Osteoblast (primary cell): ENCODE measurements at regions not wholly inside any gene's neighbourhood (a gene's known extent, or its start where the extent isn't known, plus 50 kb on each side); places are given as distances from the start of the nearest gene placed in this dataset.

ENCODE experiments used
- DNase-seq: peaks from one replicate; pipeline ENCODE4 v3.0.0; 2011; ENCODE audit warnings: low spot score, mixed read lengths; ENCODE audit not compliant: insufficient read length; ENCODE audit errors: missing footprints
- H2AFZ ChIP-seq: 2 replicates; pipeline ENCODE4 v1.6.0; 2011; ENCODE audit warnings: mild to moderate bottlenecking, low read length
- H3K27ac ChIP-seq: 2 replicates; pipeline ENCODE4 v1.5.1; 2011; ENCODE audit warnings: mild to moderate bottlenecking, low read depth, low read length, moderate library complexity
- H3K27me3 ChIP-seq: 2 replicates; pipeline ENCODE4 v1.6.0; 2012; ENCODE audit warnings: mild to moderate bottlenecking, control low read depth, inconsistent platforms, low read length, moderate library complexity; ENCODE audit not compliant: insufficient read depth
- H3K36me3 ChIP-seq: 2 replicates; pipeline ENCODE4 v1.5.1; 2011; ENCODE audit warnings: mild to moderate bottlenecking, low read length, control low read depth, moderate library complexity; ENCODE audit not compliant: insufficient read depth
- H3K4me1 ChIP-seq: 2 replicates; pipeline ENCODE4 v1.5.1; 2011; ENCODE audit warnings: mild to moderate bottlenecking, low read length, control low read depth, moderate library complexity; ENCODE audit not compliant: insufficient read depth
- H3K4me2 ChIP-seq: 2 replicates; pipeline ENCODE4 v1.6.0; 2011; ENCODE audit warnings: mild to moderate bottlenecking, low read length; ENCODE audit not compliant: insufficient read depth
- H3K4me3 ChIP-seq: fragments of 200-600 bp; sonication (generic); 3 replicates; pipeline ENCODE4 v1.5.1; 2012; ENCODE audit warnings: mild to moderate bottlenecking, low read length, inconsistent platforms; ENCODE audit not compliant: insufficient read depth
- H3K79me2 ChIP-seq: 2 replicates; pipeline ENCODE4 v1.6.0; 2012; ENCODE audit warnings: mild to moderate bottlenecking, low read length, control low read depth, inconsistent platforms; ENCODE audit not compliant: insufficient read depth
- H3K9me3 ChIP-seq: 2 replicates; pipeline ENCODE4 v1.5.1; 2011; ENCODE audit warnings: low read depth, low read length, control low read depth
- H4K20me1 ChIP-seq: 2 replicates; pipeline ENCODE4 v1.6.0; 2012; ENCODE audit warnings: mild to moderate bottlenecking, low read length, control low read depth; ENCODE audit not compliant: insufficient read depth
- TF ChIP-seq, protein P1 (sequence below): IDR thresholded peaks from 2 replicates; pipeline ENCODE4 v1.5.1; 2011; ENCODE audit warnings: mild to moderate bottlenecking, low read depth, low read length, moderate library complexity; ENCODE audit errors: extremely low read depth

DNA sequence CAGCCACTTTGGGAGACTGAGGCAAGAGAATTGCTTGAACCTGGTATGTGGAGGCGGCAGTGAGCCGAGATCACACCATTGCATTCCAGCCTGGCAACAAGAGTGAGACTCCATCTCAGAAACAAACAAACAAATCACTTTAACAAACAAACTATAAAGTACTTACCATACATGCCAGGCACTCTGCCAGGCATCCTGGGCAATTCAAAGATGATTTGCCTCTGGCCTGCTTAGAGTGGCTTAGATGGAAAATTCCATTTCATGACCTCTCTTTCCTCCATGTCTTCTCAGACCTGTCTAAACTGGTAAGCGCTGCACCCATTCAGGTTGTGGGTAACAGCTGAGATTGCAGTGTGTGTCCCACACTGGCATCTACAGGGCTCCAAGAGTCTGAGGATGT lies 273.2 kb downstream of the BCL2 start:
- Histone ChIP-seq H2AFZ (no peak overlapping the region), H3K36me3 (no peaks in the 10 kb centered on the region), H3K4me1 (no peaks in the 10 kb centered on the region), H3K27me3 (peaks cover 9% of the 10 kb centered on the region), H3K4me2 (no peak overlapping the region), H3K9me3 (no peaks in the 10 kb centered on the region), H4K20me1 (no peaks in the 10 kb centered on the region), H3K4me3 (no peak overlapping the region), H3K79me2 (no peaks in the 10 kb centered on the region), H3K27ac (no peak overlapping the region)
- TF ChIP-seq, protein P1, sequence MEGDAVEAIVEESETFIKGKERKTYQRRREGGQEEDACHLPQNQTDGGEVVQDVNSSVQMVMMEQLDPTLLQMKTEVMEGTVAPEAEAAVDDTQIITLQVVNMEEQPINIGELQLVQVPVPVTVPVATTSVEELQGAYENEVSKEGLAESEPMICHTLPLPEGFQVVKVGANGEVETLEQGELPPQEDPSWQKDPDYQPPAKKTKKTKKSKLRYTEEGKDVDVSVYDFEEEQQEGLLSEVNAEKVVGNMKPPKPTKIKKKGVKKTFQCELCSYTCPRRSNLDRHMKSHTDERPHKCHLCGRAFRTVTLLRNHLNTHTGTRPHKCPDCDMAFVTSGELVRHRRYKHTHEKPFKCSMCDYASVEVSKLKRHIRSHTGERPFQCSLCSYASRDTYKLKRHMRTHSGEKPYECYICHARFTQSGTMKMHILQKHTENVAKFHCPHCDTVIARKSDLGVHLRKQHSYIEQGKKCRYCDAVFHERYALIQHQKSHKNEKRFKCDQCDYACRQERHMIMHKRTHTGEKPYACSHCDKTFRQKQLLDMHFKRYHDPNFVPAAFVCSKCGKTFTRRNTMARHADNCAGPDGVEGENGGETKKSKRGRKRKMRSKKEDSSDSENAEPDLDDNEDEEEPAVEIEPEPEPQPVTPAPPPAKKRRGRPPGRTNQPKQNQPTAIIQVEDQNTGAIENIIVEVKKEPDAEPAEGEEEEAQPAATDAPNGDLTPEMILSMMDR = no peak
- no peak for DNase-seq

DNA sequence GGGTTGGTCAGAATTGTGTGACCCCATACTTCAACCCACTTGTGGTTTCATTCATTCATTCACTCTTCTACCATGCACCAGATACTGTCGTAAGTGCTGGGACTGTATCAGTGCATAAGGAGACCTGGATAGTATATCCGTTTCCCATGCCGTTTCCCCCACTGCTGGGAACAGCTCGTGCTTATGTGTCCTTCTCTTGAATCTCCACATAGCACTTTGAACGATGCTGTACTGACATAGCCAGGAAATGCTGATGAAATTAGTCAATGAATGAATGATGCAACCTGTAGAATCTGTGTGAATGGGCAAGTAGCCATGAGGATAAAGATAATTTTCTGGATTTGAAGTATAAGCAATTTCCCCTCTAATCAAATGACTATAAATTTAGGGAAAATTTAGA lies 276.1 kb downstream of the BCL2 start:
- no peaks in the 10 kb centered on the region for H3K79me2 ChIP-seq
- no peak overlapping the region for H2AFZ ChIP-seq
- H3K27me3 ChIP-seq = peaks cover 9% of the 10 kb centered on the region
- no peaks in the 10 kb centered on the region for H3K9me3 ChIP-seq
- no peak overlapping the region for H3K27ac ChIP-seq
- no peak overlapping the region for H3K4me3 ChIP-seq
- no peaks in the 10 kb centered on the region for H4K20me1 ChIP-seq
- H3K4me2 ChIP-seq = no peak overlapping the region
- no peaks in the 10 kb centered on the region for H3K4me1 ChIP-seq
- TF ChIP-seq, protein P1 = no peak
- no peak for DNase-seq
- no peaks in the 10 kb centered on the region for H3K36me3 ChIP-seq

DNA sequence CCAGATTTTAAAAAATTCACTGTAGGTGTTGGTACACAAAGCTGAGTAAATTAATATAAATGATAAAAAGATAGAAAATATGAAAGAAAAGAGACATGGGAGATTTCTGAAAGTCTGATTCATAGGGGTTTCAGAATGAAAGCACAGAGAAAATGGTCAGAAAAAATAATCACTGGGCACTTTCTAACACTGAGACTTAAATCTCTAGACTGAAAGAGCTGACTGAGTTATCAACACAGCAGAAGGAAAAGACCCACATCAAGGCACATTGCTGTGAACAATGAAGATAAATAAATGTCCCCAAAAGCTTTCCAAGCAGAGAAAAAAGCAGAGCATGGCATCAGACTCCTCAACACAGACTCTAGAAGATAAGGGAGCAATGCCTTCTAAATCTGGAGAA lies 277.2 kb downstream of the BCL2 start:
- no peak overlapping the region for H3K4me3 ChIP-seq
- no peak for DNase-seq
- H2AFZ ChIP-seq = no peak overlapping the region
- H3K36me3 ChIP-seq = no peaks in the 10 kb centered on the region
- no peaks in the 10 kb centered on the region for H3K4me1 ChIP-seq
- H4K20me1 ChIP-seq = no peaks in the 10 kb centered on the region
- H3K79me2 ChIP-seq = no peaks in the 10 kb centered on the region
- no peak overlapping the region for H3K27ac ChIP-seq
- TF ChIP-seq, protein P1 = no peak
- no peaks in the 10 kb centered on the region for H3K9me3 ChIP-seq
- no peak overlapping the region for H3K4me2 ChIP-seq
- H3K27me3 ChIP-seq = peaks cover 9% of the 10 kb centered on the region

DNA sequence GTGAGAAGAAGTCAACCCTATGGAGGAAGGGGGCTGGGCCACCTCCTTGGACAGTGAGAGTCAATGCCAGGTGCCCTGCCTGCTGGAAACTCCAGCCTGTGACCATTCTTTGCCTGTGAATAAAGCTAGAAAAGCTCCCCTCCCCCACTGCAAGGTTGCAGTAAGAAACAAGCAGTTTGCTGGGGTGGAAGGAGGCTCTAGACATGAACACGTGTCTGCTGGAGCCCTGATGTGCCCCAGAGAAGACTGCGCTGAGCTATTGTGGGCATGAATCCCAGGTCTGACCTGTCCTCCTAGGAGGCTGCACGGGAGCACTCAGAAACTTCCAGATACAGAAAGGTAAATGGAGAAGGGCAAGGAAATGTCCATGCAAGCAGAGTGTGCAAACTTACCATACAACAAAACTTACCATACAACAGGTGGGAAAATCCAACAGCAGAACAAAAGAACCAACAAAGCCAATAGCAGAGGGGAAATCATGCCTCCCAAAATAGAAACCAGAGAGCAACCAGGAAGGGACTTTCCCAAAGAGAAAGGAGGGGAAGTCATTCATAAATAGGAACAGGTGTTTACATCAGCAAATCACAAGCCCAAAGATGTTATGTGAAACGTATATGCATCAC lies 278.7 kb downstream of the BCL2 start:
- Histone ChIP-seq H3K36me3 (no peaks in the 10 kb centered on the region), H3K27me3 (peaks cover 6% of the 10 kb centered on the region), H3K27ac (no peak overlapping the region), H3K79me2 (no peaks in the 10 kb centered on the region), H3K4me1 (no peaks in the 10 kb centered on the region), H3K4me2 (no peak overlapping the region), H3K9me3 (no peaks in the 10 kb centered on the region), H3K4me3 (no peak overlapping the region), H2AFZ (no peak overlapping the region), H4K20me1 (no peaks in the 10 kb centered on the region)
- DNase-seq = no peak
- TF ChIP-seq, protein P1 = no peak
